ENCODE measurements at regions not wholly inside any gene's neighbourhood (a gene's known extent, or its start where the extent isn't known, plus 50 kb on each side); places are given as distances from the start of the nearest gene placed in this dataset.

DNA sequence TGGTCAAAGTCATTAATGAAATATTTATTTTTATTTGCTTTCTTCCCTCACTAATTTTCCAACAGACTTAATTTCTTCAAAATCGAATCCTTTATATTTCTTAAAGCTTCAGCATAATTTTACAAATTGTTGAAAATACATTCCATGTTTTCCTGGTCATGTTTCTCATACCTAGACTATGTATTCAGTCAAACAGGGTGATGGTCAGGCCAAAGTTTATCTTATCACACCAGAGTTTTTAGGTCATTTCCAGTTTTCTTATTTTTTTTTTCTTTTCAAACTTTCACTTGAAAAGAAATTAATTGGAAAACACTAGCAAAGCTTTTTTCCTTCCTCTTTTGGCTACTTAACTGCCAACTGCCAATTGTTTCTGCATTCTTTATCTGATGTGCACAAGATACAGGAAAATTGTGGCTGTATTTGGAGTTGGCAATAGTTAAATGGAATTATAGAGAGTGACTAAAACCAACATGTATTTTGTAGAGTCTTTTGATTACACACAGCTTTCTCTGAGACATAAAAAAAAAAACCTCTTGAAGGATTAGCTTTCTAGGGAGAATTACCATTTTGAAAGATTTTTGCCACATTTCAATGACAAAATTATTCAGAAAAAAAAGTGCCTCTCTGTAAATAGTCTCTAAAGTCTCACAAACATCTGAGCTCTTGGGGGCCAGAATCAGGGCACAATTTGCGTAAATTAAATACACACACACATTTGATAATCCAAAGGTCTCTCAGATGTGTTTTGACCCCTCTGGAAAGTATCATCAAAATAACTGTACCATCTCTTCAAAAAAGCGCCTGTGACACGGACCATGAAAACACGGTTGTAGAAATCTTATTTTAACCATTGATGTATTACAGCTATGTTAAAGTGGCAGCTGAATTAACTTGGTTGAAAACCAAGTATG is 603.2 kb upstream of the KCNMB2 start:
- no peak for DNase-seq (ENCODE audit: low read depth, low spot score)

DNA sequence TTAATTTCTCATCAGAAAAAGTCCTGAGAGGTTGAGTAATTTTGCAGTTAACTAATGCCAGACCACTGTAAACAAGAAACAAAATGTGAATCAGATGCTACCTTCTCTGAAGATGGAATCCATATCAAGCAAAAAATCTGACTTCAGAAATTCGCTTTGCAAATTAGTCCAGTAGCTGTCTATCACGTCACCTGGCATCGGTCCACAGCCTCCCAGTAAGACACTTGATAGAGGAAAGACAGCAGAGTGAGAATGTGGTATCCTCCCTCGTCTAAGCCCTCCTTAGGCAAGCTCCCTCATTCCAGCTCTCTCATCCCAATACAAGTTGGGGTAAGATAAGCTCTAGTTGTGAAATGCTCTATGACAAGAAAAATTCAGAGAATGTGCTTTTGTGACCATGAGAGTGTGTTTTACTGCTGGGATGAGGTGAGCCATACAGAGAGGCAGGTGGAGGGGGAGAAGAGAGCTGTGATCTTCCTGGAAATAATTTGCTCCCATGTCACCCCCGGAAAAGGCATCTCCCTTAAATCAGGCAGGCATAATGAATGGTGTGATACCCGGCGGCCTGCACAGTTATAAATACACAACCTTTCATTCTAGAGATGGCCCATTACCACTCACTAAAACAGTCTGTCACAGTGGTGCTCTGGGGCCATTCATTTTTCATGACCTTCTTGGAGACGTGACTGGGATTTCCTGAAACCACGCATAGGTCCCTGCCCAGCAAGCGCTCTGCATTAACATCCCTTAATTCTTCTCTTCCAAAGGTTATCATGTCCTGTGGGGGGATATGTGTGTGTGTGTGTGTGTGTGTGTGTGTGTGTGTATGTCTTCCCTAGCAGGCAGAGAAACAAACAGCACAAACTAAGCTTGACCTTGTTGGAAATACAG is 602.0 kb upstream of the KCNMB2 start:
- DNase-seq (ENCODE audit: low read depth, low spot score): no peak

DNA sequence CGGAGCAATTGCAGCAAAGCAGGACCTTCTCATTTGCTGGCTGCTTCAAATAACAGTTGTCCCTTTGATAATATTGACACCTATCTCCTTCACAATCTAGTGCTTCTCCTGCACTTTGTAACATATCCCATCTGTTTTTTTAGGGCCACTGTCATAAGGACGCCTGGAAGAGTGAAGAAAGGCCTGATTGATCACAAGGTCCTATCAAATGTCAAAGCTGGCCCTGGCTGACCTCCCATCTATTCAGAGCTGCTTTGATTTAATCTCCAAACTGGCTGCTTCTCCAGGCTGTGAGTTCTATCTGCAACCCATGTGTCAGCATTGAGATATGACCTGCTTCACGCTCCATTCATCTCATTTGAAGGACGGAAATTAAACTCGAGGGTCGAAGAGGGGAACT is 601.2 kb upstream of the KCNMB2 start:
- DNase-seq (ENCODE audit: low read depth, low spot score): no peak

DNA sequence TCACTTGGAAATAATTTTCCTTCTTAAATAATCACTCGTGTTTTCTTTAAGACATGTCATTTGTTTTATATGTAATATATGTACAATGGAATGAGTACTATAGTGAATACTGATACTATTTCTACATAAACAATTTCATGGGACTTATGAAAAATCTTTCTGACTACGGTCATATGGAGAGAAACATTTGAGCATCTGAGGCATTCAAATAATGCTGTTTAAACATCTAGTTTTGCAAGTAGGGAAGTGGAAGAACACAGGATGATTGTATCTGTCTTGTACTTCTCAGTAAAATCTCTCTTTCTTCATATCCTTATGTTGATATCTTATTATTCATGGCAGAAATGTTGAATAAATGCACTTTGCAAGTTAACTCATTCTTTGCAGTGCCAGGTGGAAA is 599.5 kb upstream of the KCNMB2 start:
- no peak for DNase-seq (ENCODE audit: low read depth, low spot score)

DNA sequence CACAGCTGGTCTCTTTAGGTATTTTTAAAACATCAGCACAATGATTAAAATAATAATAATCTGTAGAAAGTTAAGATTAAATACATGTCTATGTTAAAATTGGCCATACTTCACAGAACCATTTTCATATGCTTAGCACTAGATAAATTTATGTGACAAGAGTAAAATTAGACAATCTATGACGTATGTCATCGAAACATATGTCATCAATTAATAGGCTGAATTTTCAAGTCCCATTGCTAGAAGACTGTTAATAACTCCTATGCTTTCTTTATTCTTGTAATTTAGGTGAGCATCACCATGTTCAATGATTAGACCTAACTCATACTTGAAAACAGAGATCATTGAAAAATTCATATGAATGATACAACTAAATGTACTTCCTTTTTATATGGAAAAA is 593.3 kb upstream of the KCNMB2 start:
- no peak for DNase-seq (ENCODE audit: low read depth, low spot score)

DNA sequence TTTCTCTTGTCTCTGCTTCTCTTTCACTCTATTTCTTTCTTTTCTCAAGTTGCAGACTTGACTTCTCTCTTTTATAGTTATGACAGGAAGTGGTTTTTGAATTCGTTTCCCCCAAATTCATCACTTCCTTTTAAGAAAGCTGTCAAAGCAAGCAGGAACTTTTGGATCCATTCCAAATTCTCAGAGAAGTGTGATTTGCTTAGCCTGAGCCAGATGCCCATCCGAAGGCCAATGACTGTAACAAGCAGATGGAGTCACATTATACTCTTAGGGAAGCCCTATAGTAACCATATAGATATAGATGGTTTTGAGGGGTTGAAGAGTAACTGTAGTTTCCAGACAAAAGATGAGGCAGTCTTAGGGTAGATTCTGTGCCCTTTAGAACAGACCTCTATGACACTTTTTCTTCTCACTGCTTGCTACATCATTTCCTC is 592.0 kb upstream of the KCNMB2 start:
- no peak for DNase-seq (ENCODE audit: low read depth, low spot score)

DNA sequence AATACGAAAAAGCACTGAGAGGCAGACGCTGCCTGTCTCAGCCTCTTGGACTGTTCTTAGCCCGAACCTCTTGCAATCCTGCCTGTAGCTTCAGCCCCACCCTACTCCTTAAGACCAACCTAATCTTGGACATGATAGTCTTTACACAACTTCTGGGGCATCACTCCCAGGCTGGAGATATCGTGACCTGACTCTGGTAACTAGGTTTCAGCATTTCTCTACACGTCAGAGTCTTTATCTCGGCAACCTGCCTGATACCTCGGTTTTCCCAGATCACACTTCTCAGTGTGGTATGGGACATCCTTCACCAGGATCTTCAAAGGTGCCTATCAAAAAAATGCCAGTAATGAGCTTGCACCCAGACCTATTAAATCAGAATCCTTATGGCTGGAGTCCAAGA is 590.2 kb upstream of the KCNMB2 start:
- DNase-seq (ENCODE audit: low read depth, low spot score): no peak

DNA sequence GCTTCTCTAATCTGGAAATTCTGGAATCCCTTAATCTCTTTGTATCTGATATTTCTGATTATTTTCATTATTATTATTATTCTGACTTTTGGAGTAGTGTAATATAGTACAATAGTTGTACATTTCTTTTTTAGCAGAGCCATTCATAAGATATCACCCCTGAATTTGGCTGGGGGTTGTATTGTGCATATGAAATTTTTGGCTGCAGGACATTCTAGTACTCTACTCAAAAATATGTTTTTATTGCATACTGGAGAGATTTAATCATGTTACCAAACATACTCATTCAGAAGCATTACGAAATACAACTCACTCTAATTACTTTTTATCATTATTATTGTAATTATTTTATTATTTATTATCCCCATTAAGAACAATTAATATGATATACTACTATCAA is 589.7 kb upstream of the KCNMB2 start:
- DNase-seq (ENCODE audit: low read depth, low spot score): no peak

DNA sequence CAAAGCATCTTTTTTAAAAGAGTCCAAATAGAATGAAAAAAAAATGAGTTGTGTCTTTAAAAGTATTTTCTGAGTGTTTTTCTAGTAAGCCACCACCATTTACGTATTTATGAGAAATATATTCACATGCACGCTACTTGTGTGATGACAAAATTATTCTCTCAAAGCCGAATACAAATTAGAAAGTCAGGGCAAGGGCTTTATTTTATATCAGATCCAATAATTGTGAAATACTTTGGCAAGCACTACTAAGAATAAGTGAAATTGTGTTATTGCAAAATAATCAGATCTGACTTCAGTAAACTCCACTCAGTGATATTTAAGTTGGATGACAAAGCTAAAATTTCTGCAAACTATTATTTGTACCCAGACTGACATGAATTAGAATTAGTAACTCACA is 589.3 kb upstream of the KCNMB2 start:
- no peak for DNase-seq (ENCODE audit: low read depth, low spot score)

DNA sequence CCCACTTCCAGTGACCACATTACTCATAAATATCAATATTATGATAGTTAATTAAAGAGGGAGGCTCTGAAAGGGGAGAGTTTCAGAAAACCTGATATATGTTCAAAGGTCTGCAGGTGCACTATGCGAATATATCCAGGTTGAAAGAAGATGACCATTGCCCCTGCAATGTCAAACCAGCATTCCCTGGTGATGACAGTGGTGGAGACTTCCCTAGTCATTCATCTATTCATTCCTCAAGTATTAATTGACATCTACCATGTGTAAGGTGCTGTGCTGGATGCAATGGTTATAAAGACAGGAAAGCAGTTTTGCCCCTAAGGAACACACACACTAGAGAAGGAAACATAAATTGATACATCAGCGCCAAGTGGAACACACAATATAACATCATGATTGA is 588.3 kb upstream of the KCNMB2 start:
- DNase-seq (ENCODE audit: low read depth, low spot score): no peak

DNA sequence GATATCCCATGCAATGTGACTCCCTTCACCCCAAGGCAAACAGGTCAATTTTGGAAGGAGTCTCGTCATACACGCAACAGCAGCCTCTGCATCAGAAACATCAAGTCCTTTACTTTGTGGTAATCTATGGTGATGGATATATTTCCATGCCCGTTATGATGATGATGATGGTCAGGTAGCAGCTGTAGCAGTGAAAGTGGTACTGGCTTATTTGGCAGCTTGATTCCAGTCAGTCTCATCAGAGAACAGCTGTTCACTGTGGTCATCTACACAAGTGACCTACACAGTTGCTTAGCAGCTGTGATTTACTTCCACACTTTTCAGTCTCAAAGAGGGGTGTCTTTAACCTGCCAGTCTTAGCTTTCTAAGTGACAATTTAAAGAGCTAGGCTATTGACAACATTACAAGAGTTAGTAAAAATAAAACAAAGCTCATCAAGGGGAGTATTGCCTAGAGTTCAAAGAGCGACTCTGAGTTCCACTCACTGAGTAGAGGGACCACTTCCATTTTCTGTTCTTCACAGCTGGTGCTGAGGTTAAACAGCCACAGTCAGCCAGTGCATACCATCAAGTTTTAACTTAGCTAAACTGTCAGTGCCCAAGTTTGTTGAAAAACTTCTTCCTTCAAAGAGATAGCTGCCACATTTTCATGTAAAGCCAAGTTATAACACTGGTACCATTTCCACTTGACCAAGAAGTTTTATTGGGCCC is 587.4 kb upstream of the KCNMB2 start:
- DNase-seq (ENCODE audit: low read depth, low spot score): no peak

DNA sequence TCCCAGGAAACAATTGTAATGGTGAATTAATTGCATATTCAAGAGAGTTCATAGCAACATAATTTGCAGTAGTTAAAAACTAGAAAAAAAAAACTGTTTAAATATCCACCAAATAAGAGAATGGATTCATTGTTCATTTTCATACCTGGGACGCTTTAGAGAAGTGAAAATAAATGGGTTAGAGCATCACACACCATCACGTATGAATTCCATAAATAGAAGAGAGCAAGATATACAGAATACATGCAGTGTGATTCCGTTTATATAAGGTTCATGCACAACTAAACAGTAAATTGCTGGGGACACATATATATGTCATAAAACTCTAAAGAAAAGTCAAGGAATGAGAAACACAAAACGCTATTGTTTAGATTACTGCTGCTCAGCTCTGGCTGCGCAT is 577.0 kb upstream of the KCNMB2 start:
- no peak for DNase-seq (ENCODE audit: low read depth, low spot score)

DNA sequence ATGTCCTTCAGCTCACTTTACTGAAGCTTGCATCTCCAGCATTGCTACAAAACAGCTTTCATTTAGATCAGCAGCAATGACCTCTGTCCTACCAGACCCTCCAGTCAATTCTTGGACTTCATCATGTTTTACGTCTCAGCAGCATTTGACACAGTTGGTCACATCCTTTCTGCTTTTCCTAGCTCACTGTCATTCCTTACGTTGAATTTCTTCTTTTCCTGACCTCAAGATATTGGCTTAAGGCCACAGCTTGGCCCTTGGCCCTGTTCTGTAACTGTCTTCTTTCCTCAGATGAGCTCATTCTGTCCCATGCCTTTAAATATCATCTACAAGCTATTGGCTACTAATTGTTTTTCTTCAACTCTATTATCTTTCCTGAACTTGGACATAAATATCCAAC is 576.2 kb upstream of the KCNMB2 start:
- DNase-seq (ENCODE audit: low read depth, low spot score): no peak

DNA sequence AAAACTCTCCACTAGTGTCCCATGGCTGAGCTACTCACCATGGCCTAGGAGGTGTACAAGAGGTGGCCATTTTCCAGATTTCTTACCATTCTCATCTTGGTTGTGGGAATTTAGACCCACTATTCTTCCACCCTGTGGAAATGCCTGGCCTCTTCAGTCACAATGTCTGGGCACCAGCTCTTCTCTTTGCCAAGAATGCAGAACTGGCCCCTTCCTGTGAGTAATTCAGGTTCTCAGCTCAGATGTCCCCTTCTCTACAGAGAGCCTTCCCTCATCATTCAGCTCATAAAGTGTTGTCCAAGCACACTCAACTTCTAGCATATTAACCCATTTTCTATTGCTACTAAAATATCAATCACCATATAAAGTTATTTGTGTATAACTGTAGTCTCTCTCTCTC is 575.5 kb upstream of the KCNMB2 start:
- DNase-seq (ENCODE audit: low read depth, low spot score): no peak

DNA sequence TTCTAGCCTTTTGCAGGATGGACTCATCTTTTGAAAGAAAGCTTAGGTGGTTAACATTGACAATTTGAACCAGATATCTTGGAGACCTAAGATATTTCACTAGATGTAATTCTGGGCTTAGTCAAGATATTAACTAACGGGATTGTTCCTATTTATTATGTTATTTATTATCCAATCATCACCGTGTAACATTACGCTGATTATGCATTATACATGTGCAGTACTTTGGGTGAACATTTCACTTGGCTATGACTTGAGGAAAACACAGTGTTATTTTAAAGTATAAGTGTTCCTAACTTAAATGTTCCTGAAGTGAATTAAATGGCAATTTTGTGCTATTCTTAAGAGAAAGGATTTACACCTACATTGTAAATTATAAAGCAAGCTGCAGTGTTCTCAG is 574.5 kb upstream of the KCNMB2 start:
- no peak for DNase-seq (ENCODE audit: low read depth, low spot score)

DNA sequence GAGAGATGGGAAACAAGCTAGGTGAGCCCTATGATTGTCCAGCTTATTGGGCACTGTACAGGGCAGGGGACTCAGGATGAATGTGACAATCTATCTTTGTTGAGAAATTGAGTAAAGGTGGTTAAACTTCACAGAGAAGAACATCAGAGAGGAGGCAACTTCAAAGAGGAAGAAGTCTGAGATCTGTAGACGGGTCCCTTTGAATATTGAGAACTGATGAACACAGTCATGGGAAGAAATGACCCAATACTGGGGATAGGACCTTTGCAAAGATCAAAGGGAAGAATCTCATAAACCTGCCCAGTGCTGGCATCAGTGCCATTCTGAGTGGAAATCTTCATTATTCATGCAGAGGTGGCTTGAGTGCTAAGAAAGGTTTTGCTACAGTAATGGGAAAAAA is 569.7 kb upstream of the KCNMB2 start:
- DNase-seq (ENCODE audit: low read depth, low spot score): no peak

DNA sequence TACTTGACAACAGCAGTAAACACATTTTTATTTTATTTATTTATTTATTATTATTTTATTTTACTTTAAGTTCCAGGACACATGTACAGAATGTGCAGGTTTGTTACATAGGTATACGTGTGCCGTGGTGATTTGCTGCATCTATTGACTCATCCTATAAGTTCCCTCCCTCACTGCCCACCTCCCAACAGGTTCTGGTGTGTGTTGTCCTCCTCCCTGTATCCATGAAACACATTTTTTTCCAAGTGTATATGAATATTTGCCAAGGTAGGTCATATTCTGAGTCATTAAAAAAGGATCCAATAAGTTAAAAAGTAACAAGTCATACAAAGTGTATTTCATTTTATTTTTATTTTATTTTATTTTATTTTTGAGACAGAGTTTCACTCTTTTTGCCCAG is 567.3 kb upstream of the KCNMB2 start:
- DNase-seq (ENCODE audit: low read depth, low spot score): no peak

DNA sequence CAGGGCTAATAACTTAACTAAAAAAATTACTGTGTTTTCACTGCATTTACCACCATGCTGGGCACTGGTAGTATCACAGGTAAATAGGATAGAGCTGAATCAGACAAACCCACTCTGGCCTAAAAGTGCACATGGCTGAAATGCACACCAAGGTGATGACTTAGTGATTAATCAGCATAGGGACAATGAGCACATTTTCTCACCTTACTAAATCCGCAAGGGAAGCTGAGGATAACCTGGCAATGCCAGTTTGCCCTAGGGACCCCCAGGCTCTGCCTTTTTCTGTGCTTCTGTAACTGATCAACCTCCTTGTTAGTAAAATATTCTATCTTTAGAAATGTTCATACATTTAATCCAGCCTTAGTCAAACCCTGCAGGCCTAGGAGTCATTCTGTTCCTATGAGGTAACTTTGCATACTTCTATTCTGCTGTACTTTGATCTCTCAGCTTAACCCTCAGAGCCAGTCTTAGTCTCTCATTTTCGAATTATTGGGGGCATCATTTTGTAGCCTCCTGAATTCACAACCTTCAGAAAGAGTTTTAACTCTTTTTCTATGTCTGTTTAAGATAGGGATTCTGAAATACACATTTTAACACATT is 562.9 kb upstream of the KCNMB2 start:
- DNase-seq (ENCODE audit: low read depth, low spot score): no peak

DNA sequence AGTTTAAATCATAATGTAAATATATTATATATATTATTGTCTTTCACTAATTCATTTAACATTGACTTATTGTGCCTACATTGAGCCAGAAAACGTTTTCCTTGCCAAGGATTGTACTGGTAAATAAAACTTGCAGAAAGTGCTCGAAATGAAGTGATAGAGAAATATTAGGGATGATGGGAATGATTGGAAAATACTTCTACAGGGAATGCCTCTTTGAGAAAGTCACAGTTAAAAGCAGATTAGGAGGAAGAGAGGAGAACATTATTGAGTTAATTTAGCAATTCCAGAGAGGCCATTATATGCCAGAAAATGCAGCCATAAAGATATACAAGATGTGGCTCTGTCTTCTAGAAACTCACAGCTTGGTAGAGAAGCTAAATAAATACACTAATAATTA is 560.0 kb upstream of the KCNMB2 start:
- DNase-seq (ENCODE audit: low read depth, low spot score): no peak

DNA sequence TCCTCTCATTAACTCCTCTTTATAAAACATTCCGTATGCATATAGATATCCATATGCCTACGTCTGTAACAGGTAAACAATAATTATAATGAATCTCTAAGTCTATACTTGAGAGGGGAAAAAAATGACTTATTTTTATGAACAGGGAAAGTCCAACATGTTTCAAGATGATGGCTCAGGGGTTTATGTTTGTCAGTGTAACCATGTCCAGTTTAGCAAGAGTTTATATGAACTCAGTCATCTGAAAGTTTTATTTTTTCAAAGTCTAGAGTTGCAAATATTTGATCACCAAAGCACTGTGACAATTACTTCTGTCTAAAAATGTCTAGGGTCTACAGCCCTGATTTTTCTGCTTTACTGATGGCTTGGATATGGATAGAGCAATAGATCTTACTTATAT is 559.4 kb upstream of the KCNMB2 start:
- DNase-seq (ENCODE audit: low read depth, low spot score): no peak

DNA sequence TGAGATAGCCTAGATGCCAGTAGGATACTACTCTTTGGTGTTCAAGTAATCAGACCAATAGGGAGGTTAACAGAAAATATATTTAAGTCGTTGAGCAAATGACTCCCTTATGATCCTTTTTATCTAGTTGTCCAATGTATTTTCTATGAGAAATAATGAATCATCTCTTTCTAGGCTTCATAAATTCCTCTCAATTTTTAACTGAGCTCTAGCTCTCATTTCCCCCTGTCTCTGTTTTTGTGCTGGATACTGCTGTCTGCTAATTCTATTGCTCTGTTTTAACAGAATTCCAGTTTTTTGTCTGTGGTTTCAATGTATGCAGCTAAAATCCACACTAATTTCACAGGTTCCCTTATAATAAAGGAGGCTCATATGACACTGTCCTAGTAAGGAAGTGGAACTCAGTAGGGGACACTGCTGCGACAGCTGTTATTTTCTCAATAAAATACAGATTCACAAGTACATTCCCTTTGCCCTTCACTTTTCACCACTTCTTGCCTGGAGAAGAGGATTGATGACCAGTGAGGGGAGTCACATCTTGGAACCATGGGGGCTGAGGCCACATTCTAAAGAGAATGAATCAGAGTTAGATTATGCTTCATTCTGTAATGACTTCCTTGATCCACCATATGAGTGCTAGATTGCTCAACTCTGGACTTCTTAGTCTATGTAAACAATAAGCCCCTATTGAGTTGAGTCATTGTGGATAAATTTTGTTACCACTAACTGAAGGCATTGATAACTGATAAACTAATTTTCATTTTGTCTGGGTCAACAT is 558.7 kb upstream of the KCNMB2 start:
- DNase-seq (ENCODE audit: low read depth, low spot score): no peak

All from activated CD4-positive, CD25-positive, alpha-beta regulatory T cell treated with anti-CD3 and anti-CD28 coated beads, Interleukin-2, amount 50 U/mL, for 16 hours (primary cell).